Neural cell (in vitro differentiated cells): ENCODE measurements at regions not wholly inside any gene's neighbourhood (a gene's known extent, or its start where the extent isn't known, plus 50 kb on each side); places are given as distances from the start of the nearest gene placed in this dataset.

ENCODE experiments used
- H2AFZ ChIP-seq: fragments of 200-600, 300-800 bp; sonication (generic), shearing (Covaris generic); 2 replicates; pipeline ENCODE4 v1.6.0; 2014; ENCODE audit warnings: low read depth, mild to moderate bottlenecking, antibody characterized with exemption, low read length, moderate library complexity
- H3F3A ChIP-seq: fragments of 200-600 bp; shearing (Covaris generic); 2 replicates; pipeline ENCODE4 v1.6.1; 2016; ENCODE audit warnings: mild to moderate bottlenecking, moderate library complexity, mixed read lengths, antibody characterized with exemption, low read length; ENCODE audit not compliant: insufficient read depth, poor library complexity, severe bottlenecking
- H3K27ac ChIP-seq: fragments of 200-600, 300-800 bp; sonication (generic), shearing (Covaris generic); 2 replicates; pipeline ENCODE4 v1.5.1; 2014; ENCODE audit warnings: mild to moderate bottlenecking, low read length, moderate library complexity
- H3K27me3 ChIP-seq: fragments of 300-800, 200-600 bp; sonication (generic), shearing (Covaris generic); 2 replicates; pipeline ENCODE4 v1.6.0; 2014; ENCODE audit warnings: mild to moderate bottlenecking, low read depth, low read length, moderate library complexity; ENCODE audit not compliant: insufficient read depth
- H3K36me3 ChIP-seq: fragments of 300-800, 200-600 bp; sonication (generic), shearing (Covaris generic); 2 replicates; pipeline ENCODE4 v1.5.1; 2014; ENCODE audit warnings: mild to moderate bottlenecking, antibody characterized with exemption, low read length, moderate library complexity; ENCODE audit not compliant: insufficient read depth
- H3K4me2 ChIP-seq: fragments of 300-800, 200-600 bp; sonication (generic), shearing (Covaris generic); 2 replicates; pipeline ENCODE4 v1.6.0; 2014; ENCODE audit warnings: mild to moderate bottlenecking, low read length
- H3K4me3 ChIP-seq: fragments of 300-800, 200-600 bp; sonication (generic), shearing (Covaris generic); 2 replicates; pipeline ENCODE4 v1.5.1; 2014; ENCODE audit warnings: mild to moderate bottlenecking, low read length, moderate library complexity
- H3K79me2 ChIP-seq: fragments of 200-600 bp; shearing (Covaris generic); replicated peaks from 2 replicates; pipeline ENCODE4 v1.6.0; 2014; ENCODE audit warnings: mild to moderate bottlenecking, low read length, moderate library complexity; ENCODE audit not compliant: insufficient read depth
- H3K9ac ChIP-seq: fragments of 300-800, 200-600 bp; sonication (generic), shearing (Covaris generic); 2 replicates; pipeline ENCODE4 v1.6.1; 2016; ENCODE audit warnings: mild to moderate bottlenecking, low read length, mixed read lengths
- H3K9me2 ChIP-seq: fragments of 200-600 bp; shearing (Covaris generic); 2 replicates; pipeline ENCODE4 v1.6.1; 2016; ENCODE audit warnings: mild to moderate bottlenecking, low read length, mixed read lengths; ENCODE audit not compliant: insufficient read depth
- H3K9me3 ChIP-seq: fragments of 200-600, 300-800 bp; sonication (generic), shearing (Covaris generic); 2 replicates; pipeline ENCODE4 v1.6.1; 2016; ENCODE audit warnings: mild to moderate bottlenecking, mixed run types, low read length, moderate library complexity, mixed read lengths
- H4K20me1 ChIP-seq: fragments of 200-600 bp; shearing (Covaris generic); 2 replicates; pipeline ENCODE4 v1.6.1; 2016; ENCODE audit warnings: mild to moderate bottlenecking, mixed run types; ENCODE audit not compliant: insufficient read depth
- CTCF ChIP-seq: fragments of 450-650 bp; IDR thresholded peaks from 2 replicates; pipeline ENCODE4 v1.5.1; 2014; ENCODE audit warnings: antibody characterized with exemption, mild to moderate bottlenecking, moderate library complexity; ENCODE audit not compliant: poor library complexity, severe bottlenecking
- EP300 ChIP-seq: fragments of 450-650 bp; conservative IDR thresholded peaks from 2 replicates; pipeline ENCODE4 v1.6.1; 2014; ENCODE audit warnings: antibody characterized with exemption, mild to moderate bottlenecking, moderate library complexity; ENCODE audit not compliant: poor library complexity, severe bottlenecking
- EZH2 ChIP-seq: fragments of 200-600, 300-800 bp; shearing (Covaris generic), sonication (generic); IDR thresholded peaks from 2 replicates; pipeline ENCODE4 v1.6.1; 2014; ENCODE audit warnings: antibody characterized with exemption, low read length, borderline replicate concordance, mild to moderate bottlenecking; ENCODE audit not compliant: insufficient read depth, poor library complexity, severe bottlenecking
- MXI1 ChIP-seq: fragments of 450-650 bp; conservative IDR thresholded peaks from 2 replicates; pipeline ENCODE4 v1.6.1; 2014; ENCODE audit warnings: antibody characterized with exemption, mild to moderate bottlenecking; ENCODE audit not compliant: poor library complexity, severe bottlenecking
- POLR2AphosphoS5 ChIP-seq: IDR thresholded peaks from 2 replicates; pipeline ENCODE4 v1.6.1; 2012
- RAD21 ChIP-seq: fragments of 450-650 bp; conservative IDR thresholded peaks from 2 replicates; pipeline ENCODE4 v1.6.1; 2014; ENCODE audit warnings: antibody characterized with exemption, mild to moderate bottlenecking, moderate library complexity
- REST ChIP-seq: IDR thresholded peaks from 2 replicates; pipeline ENCODE4 v1.6.1; 2012; ENCODE audit warnings: borderline replicate concordance
- SMC3 ChIP-seq: fragments of 450-650 bp; conservative IDR thresholded peaks from 2 replicates; pipeline ENCODE4 v1.6.1; 2014; ENCODE audit warnings: antibody characterized with exemption, mild to moderate bottlenecking, moderate library complexity; ENCODE audit not compliant: poor library complexity
- TAF1 ChIP-seq: IDR thresholded peaks from 2 replicates; pipeline ENCODE4 v1.6.1; 2012; ENCODE audit warnings: low read depth

GRCh38 chr1:55530749-55531478, 315.8 kb upstream of the USP24 start:
- H4K20me1 ChIP-seq = no peaks in the 10 kb centered on the region
- H3K27me3 ChIP-seq = no peaks in the 10 kb centered on the region
- no peak overlapping the region for H3K27ac ChIP-seq
- H3K9ac ChIP-seq = no peak overlapping the region
- no peak overlapping the region for H2AFZ ChIP-seq
- no peak overlapping the region for H3K4me2 ChIP-seq
- no peak overlapping the region for H3K4me3 ChIP-seq
- no peaks in the 10 kb centered on the region for H3K36me3 ChIP-seq
- no peaks in the 10 kb centered on the region for H3K9me3 ChIP-seq
- H3K9me2 ChIP-seq = no peaks in the 10 kb centered on the region
- H3F3A ChIP-seq = no peaks in the 10 kb centered on the region
- H3K79me2 ChIP-seq = no peaks in the 10 kb centered on the region
- TF ChIP-seq TAF1 (no peak), SMC3 (no peak)

GRCh38 chr1:55529017-55529416, 313.9 kb upstream of the USP24 start:
- no peak overlapping the region for H3K9ac ChIP-seq
- H2AFZ ChIP-seq = no peak overlapping the region
- H3K36me3 ChIP-seq = no peaks in the 10 kb centered on the region
- no peak overlapping the region for H3K4me3 ChIP-seq
- H3K27me3 ChIP-seq = no peaks in the 10 kb centered on the region
- no peaks in the 10 kb centered on the region for H3K9me3 ChIP-seq
- no peak overlapping the region for H3K27ac ChIP-seq
- no peak overlapping the region for H3K4me2 ChIP-seq
- H3K79me2 ChIP-seq = no peaks in the 10 kb centered on the region
- H3K9me2 ChIP-seq = no peaks in the 10 kb centered on the region
- H3F3A ChIP-seq = no peaks in the 10 kb centered on the region
- TF ChIP-seq POLR2AphosphoS5 (no peak), EP300 (no peak), REST (no peak)
- H4K20me1 ChIP-seq = no peaks in the 10 kb centered on the region

- Histone ChIP-seq H3K79me2 (no peaks in the 10 kb centered on the region), H3K4me2 (no peak overlapping the region), H3K9ac (no peak overlapping the region), H3K36me3 (no peaks in the 10 kb centered on the region), H3K27me3 (no peaks in the 10 kb centered on the region), H3F3A (no peaks in the 10 kb centered on the region), H3K27ac (no peak overlapping the region), H4K20me1 (no peaks in the 10 kb centered on the region), H2AFZ (no peak overlapping the region), H3K9me2 (no peaks in the 10 kb centered on the region), H3K4me3 (no peak overlapping the region), H3K9me3 (no peaks in the 10 kb centered on the region)
- TF ChIP-seq SMC3 (no peak), TAF1 (no peak), CTCF (no peak), POLR2AphosphoS5 (no peak), EZH2 (no peak), EP300 (no peak), MXI1 (no peak), REST (no peak), RAD21 (no peak)
Observed at GRCh38 chr1:55527831-55528230, 312.7 kb upstream of the USP24 start.
